GM12875 (cell line): ENCODE measurements at regions not wholly inside any gene's neighbourhood (a gene's known extent, or its start where the extent isn't known, plus 50 kb on each side); places are given as distances from the start of the nearest gene placed in this dataset.
"Not testable (repeated sequence)": the region's sequence is repeated elsewhere in the genome, so short reads cannot be mapped to it uniquely, and the experiment has no call there.

Experiments used
- H3K4me3 ChIP-seq: one replicate; pipeline ENCODE4 v1.5.1; 2011; ENCODE audit warnings: low read depth, low read length, control low read depth
- CTCF ChIP-seq: IDR thresholded peaks from 2 replicates; pipeline ENCODE4 v1.5.1; 2011; ENCODE audit warnings: low read depth, mild to moderate bottlenecking, control low read depth, inconsistent platforms, low read length, moderate library complexity, borderline replicate concordance; ENCODE audit not compliant: insufficient read depth

- H3K4me3 ChIP-seq, result no peak overlapping the region
- TF ChIP-seq CTCF, result no peak
These were observed 71.5 kb upstream of the NANOS1 start for GRCh38 chr10:118957966-118958365.

DNA sequence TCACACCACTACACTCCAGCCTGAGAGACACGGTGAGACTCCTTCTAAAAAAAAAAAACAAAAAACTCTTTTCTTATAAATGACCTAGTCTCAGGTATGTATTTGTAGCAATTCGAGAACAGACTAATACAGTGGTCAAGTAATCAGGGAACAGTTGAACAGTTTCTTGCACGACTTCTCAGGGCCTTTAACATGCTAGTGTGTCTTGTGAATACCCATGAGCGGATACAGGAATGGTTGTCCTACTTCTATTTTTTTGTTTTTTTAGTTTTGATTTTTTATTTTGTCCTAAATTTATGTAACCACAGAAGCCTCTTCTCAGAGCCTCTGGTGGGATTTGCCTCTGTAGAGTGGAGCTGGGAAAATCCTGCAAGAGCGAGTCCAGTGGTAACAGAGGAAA lies 71.0 kb upstream of the NANOS1 start:
- TF ChIP-seq CTCF, result no peak
- H3K4me3 ChIP-seq, result no peak overlapping the region

DNA sequence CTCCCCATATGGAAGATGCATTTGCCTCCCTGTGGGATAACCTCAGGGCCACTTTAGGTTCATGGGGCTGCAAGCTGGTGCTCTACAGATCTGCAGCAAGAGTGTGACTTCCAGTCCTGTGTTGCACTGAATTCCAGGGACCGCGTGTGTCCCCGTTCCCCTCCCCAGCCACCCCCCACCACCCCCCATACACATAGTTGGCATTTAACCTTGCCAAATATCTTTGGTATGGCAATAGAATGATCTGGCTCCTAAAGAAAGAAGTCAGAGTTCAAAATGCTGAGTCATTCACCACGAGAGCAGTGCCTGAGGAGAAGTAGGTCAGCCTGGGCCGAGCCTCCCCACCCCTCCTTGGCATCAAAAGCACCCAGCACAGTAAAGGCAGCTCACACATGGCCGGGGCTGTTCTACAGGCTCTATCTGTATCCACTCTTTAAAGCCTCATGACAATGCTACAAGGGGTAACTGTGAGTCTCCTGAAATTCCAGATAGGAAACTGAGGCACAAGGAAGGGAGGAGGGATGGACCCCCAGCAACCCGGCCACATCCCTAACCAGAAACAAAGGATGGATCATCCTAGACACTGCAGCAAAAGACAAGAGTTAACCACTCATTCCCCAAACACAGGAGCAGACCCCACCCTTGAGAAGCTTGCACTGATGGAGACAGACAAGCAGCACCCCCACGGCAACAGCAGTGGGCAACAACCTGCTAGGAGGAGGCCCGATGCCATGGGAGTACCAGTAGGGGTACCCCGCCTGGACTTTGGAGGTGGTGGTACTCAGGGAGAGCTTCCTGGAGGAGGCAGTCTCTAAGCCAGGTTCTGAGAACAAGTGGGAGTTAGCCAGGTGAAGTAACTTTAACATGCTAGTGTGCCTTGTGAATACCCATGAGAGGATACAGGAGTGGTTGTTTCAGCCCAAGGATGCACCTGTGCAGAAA lies 70.3 kb upstream of the NANOS1 start:
- TF ChIP-seq CTCF, result no peak
- no peak overlapping the region for H3K4me3 ChIP-seq

GRCh38 chr10:118960157-118961090 lies 69.1 kb upstream of the NANOS1 start:
- H3K4me3 ChIP-seq, result no peak overlapping the region
- no peak for TF ChIP-seq CTCF

DNA sequence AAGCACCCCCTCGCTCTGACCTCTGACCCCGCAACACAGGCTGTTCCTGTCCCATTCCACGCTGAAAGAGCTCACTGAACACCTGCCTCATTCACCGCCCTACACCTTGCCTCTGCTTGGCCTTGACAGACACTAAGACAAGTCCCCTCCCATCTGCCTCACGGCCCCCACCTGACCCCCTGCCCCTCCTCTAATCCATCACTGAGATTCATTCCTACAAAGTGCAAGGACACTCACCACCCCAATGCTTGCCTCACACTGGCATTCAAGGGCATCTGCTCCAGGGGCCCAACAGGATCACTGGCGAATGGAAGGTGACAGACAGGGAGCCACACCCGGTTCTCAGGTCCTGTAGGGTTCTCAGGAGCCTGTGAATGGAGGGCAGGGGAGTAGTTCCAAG lies 68.1 kb upstream of the NANOS1 start:
- no peak for TF ChIP-seq CTCF
- no peak overlapping the region for H3K4me3 ChIP-seq

DNA sequence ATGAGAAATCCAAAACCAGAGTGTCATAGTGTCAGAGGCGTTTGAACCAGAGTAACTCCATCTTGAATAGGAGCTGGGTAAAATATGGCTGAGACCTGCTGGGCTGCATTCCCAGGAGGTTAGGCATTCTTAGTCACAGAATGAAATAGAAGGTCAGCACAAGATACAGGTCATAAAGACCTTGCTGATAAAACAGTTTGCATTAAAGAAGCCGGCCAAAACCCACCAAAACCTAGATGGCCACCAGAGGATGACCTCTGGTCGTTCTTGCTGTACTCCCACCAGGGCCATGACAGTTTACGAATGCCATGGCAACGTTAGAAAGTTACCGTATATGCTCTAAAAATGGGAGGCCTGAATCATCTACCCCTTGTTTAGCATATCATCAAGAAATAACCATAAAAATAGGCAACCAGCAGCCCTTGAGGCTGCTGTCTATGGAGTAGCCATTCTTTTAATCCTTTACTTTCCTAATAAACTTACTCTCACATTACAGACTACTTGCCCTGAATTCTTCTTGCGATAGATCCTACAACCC lies 67.1 kb upstream of the NANOS1 start:
- H3K4me3 ChIP-seq, result not testable (repeated sequence)

DNA sequence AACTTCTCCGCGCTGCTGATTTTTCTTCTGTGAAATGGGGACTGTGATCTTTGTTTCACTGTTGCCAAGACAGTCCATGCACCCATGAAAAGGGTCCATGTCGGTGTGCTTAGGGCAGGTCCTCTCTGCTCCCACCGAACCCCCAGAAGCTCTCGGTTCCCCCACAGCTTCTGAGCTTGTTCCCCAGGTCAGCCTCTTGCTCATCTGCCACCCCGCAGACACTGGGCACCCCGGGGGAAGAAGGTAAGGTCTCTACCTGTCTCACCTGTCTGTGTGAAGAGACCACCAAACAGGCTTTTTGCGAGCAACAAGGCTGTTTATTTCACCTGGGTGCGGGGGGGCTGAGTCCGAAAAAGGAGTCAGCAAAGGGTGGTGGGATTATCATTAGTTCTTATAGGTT lies 66.2 kb upstream of the NANOS1 start:
- H3K4me3 ChIP-seq, result no peak overlapping the region
- TF ChIP-seq CTCF, result no peak
